Psoas muscle (tissue), 7 donors: ENCODE measurements at regions not wholly inside any gene's neighbourhood (a gene's known extent, or its start where the extent isn't known, plus 50 kb on each side); places are given as distances from the start of the nearest gene placed in this dataset.

Source experiments
- ATAC-seq, 4 donors: fragments of 200-7000 bp; cut with Tn5 transposase; one replicate each; pipeline ENCODE4 v1.9.1; 2020; ENCODE audit warnings: moderate library complexity in 3 of 4, mild to moderate bottlenecking in 2 of 4
- DNase-seq, 2 donors: peaks; one replicate each; pipeline ENCODE4 v3.0.0-alpha.2; 2020
- H3K27ac ChIP-seq: fragments of 200-600 bp; one replicate; pipeline ENCODE4 v1.8.0; 2022
- H3K27me3 ChIP-seq, 3 donors: fragments of 200-600 bp in 1 of 3; one replicate each; pipeline versions ENCODE4 v1.6.1 to v1.8.0; 2013 to 2022; ENCODE audit warnings: low read length in 2 of 3, mild to moderate bottlenecking in 2 of 3, moderate library complexity in 1 of 3; ENCODE audit not compliant: insufficient read depth in 3 of 3
- H3K36me3 ChIP-seq, 2 donors: fragments of 200-600 bp in 1 of 2; one replicate each; pipeline versions ENCODE4 v1.6.1 to v1.8.0; 2013 to 2022; ENCODE audit warnings: low read depth in 1 of 2, mild to moderate bottlenecking in 1 of 2, moderate library complexity in 1 of 2; ENCODE audit not compliant: insufficient read depth in 1 of 2
- H3K4me1 ChIP-seq: fragments of 200-600 bp; one replicate; pipeline ENCODE4 v1.8.0; 2022
- H3K4me3 ChIP-seq: fragments of 200-600 bp; one replicate; pipeline ENCODE4 v1.8.0; 2022; ENCODE audit warnings: mild to moderate bottlenecking
- H3K9me3 ChIP-seq: fragments of 200-600 bp; one replicate; pipeline ENCODE4 v1.8.0; 2022
- WGBS, 3 donors: extraction: QIAGEN DNeasy Blood & Tissue Kit; methylation state at CpG; one replicate each; pipeline versions ENCODE4 v1.1.6 to v1.1.7; 2013; 5-methylcytosine and 5-hydroxymethylcytosine counted together
- intact Hi-C, 2 donors: fragments of 100-400 bp; cut with DNase I; formaldehyde crosslinking; loops; one replicate each; pipeline versions ENCODE4 v1.11.0 to v1.14.2; 2022
- TF ChIP-seq, protein P1 (sequence below): fragments of 200-600 bp; IDR thresholded peaks from one replicate; pipeline ENCODE4 v1.8.0; 2022; ENCODE audit warnings: antibody characterized with exemption
- donor health status: healthy with polysubstance abuse.
- donor health status: DM: no; HTN: no; CAD: no; lungs with moderate emphysema.
- donor health status: Bipolar disorder and iron deficiency.
- donor health status: healthy.
- donor health status: DM: yes; HTN: yes; CAD: no.
- donor health status: DM: no; HTN: no; CAD: no.
- donor health status: DM: yes; HTN: yes; CAD: no.

DNA sequence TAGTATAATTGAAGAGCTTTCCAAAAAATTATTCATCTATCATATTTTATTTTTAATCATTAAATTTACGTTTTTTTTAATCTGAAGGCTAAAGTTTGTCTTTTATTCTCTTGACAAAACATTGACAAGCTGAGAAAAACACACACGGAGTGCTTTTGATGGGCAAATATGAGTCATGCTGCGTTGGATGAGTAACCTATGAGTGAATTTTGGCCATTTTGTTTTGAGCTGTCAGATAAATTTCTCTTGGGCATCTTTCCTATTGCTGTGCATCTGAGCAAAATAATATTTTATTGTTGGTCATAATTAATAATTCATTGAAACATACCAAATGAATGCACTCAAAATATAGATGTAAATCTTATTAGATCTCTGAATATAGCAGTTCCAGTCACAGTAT lies 1144.1 kb upstream of the ADGRL2 start:
- Histone ChIP-seq H3K9me3 (no peaks in the 10 kb centered on the region), H3K27ac (no peak overlapping the region), H3K4me3 (no peak overlapping the region), H3K36me3 (no peaks in the 10 kb centered on the region), H3K4me1 (no peaks in the 10 kb centered on the region), H3K27me3 (no peaks in the 10 kb centered on the region)
- DNase-seq: no peak
- intact Hi-C loops: no loop called here
- TF ChIP-seq, protein P1, sequence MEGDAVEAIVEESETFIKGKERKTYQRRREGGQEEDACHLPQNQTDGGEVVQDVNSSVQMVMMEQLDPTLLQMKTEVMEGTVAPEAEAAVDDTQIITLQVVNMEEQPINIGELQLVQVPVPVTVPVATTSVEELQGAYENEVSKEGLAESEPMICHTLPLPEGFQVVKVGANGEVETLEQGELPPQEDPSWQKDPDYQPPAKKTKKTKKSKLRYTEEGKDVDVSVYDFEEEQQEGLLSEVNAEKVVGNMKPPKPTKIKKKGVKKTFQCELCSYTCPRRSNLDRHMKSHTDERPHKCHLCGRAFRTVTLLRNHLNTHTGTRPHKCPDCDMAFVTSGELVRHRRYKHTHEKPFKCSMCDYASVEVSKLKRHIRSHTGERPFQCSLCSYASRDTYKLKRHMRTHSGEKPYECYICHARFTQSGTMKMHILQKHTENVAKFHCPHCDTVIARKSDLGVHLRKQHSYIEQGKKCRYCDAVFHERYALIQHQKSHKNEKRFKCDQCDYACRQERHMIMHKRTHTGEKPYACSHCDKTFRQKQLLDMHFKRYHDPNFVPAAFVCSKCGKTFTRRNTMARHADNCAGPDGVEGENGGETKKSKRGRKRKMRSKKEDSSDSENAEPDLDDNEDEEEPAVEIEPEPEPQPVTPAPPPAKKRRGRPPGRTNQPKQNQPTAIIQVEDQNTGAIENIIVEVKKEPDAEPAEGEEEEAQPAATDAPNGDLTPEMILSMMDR: no peak
- ATAC-seq: no peak
- WGBS, 3 donors: 63 to 69% (median 63%) methylated on average over 3 of the region's 3 CpGs

GRCh38 chr1:80656014-80656636 lies 1144.6 kb upstream of the ADGRL2 start:
- TF ChIP-seq, protein P1: no peak
- WGBS, 3 donors: 30 to 38% (median 30%) methylated on average over 1 of the region's 1 CpG
- H3K9me3 ChIP-seq: no peaks in the 10 kb centered on the region
- intact Hi-C loops: no loop called here
- H3K4me3 ChIP-seq: no peak overlapping the region
- H3K36me3 ChIP-seq: no peaks in the 10 kb centered on the region
- no peaks in the 10 kb centered on the region for H3K27me3 ChIP-seq
- H3K27ac ChIP-seq: no peak overlapping the region
- DNase-seq (no peak), ATAC-seq (no peak)
- H3K4me1 ChIP-seq: no peaks in the 10 kb centered on the region

- 19 to 30% (median 27%) methylated on average over 2 of the region's 2 CpGs for WGBS, 3 donors
- TF ChIP-seq, protein P1: no peak
Observed at GRCh38 chr1:80646053-80646452, 1154.7 kb upstream of the ADGRL2 start.

GRCh38 chr1:80645621-80646020 lies 1155.1 kb upstream of the ADGRL2 start:
- Histone ChIP-seq H3K27me3 (no peaks in the 10 kb centered on the region), H3K4me3 (no peak overlapping the region), H3K9me3 (no peaks in the 10 kb centered on the region), H3K36me3 (no peaks in the 10 kb centered on the region), H3K27ac (no peak overlapping the region), H3K4me1 (no peaks in the 10 kb centered on the region)
- TF ChIP-seq, protein P1: no peak
- no peak for ATAC-seq
- no peak for DNase-seq
- intact Hi-C loops: no loop called here

More at GRCh38 chr1:80646053-80646452, 1154.7 kb upstream of the ADGRL2 start:
- no peak overlapping the region for H3K27ac ChIP-seq
- H3K27me3 ChIP-seq: no peaks in the 10 kb centered on the region
- no peak overlapping the region for H3K4me3 ChIP-seq
- intact Hi-C loops: no loop called here
- DNase-seq (no peak), ATAC-seq (no peak)
- H3K36me3 ChIP-seq: no peaks in the 10 kb centered on the region
- no peaks in the 10 kb centered on the region for H3K9me3 ChIP-seq
- H3K4me1 ChIP-seq: no peaks in the 10 kb centered on the region

DNA sequence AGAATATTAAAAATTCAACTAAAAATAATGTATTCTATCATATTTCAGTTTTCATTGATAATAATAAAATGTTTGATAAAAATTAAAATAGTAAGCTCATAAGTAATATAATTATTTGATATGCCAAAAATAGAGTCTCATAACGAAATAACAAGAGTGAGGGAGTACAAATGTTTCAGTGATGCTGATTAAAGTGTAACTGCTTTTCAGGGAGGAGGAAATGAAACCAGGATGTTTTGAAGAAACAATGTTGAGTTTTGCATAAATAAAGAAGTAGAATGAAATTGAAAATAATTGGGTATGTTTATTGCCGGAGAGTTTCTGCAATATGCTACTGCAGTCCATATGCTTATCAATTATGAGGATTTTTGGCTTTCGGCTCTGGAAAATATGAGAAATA lies 1159.8 kb upstream of the ADGRL2 start:
- no peaks in the 10 kb centered on the region for H3K4me1 ChIP-seq
- no peak overlapping the region for H3K27ac ChIP-seq
- WGBS, 3 donors: 79 to 83% (median 80%) methylated on average over 3 of the region's 3 CpGs
- DNase-seq: no peak
- intact Hi-C loops: no loop called here
- TF ChIP-seq, protein P1: no peak
- no peak for ATAC-seq
- H3K9me3 ChIP-seq: no peaks in the 10 kb centered on the region
- no peaks in the 10 kb centered on the region for H3K27me3 ChIP-seq
- no peaks in the 10 kb centered on the region for H3K36me3 ChIP-seq
- H3K4me3 ChIP-seq: no peak overlapping the region
